ENCODE measurements at regions not wholly inside any gene's neighbourhood (a gene's known extent, or its start where the extent isn't known, plus 50 kb on each side); places are given as distances from the start of the nearest gene placed in this dataset.

DNA sequence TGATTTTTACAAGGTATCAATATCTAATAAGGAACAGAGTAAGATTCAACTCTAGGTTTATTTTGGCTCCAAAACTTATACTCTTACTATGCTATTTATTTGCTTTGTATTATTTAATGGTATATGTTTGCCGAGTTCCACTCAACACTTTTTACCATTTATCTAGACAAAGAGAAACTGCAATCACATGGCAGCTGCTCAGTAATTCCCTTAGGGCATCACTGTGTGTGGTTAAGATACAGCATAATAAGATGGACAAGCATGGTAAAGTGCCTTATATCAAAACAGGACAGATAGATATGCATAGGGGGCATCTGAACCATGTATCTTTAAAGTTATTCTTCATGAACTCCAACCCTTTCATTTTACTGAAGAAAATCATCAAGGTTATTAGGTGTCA is 483.0 kb upstream of the ID4 start:
- Mint-ChIP-seq H3K27me3 (no peaks in the 10 kb centered on the region), H3K4me1 (no peaks in the 10 kb centered on the region), H3K27ac (no peak overlapping the region), H3K4me3 (no peak overlapping the region), H3K36me3 (ENCODE audit: low read depth) (no peaks in the 10 kb centered on the region)
- H3K9me3 ChIP-seq (ENCODE audit: control insufficient read depth, low read length, poor library complexity, severe bottlenecking), result no peaks in the 10 kb centered on the region
- ATAC-seq, result no peak
- DNase-seq, result no peak

- H3K4me3 Mint-ChIP-seq, result no peak overlapping the region
- no peaks in the 10 kb centered on the region for H3K4me1 Mint-ChIP-seq
- no peaks in the 10 kb centered on the region for H3K27me3 Mint-ChIP-seq
- H3K9me3 ChIP-seq (ENCODE audit: control insufficient read depth, low read length, poor library complexity, severe bottlenecking), result no peaks in the 10 kb centered on the region
- no peak overlapping the region for H3K27ac Mint-ChIP-seq
- H3K36me3 Mint-ChIP-seq (ENCODE audit: low read depth), result no peaks in the 10 kb centered on the region
- ATAC-seq (no peak), DNase-seq (no peak)
These were observed 480.5 kb upstream of the ID4 start for GRCh38 chr6:19356692-19357091.

DNA sequence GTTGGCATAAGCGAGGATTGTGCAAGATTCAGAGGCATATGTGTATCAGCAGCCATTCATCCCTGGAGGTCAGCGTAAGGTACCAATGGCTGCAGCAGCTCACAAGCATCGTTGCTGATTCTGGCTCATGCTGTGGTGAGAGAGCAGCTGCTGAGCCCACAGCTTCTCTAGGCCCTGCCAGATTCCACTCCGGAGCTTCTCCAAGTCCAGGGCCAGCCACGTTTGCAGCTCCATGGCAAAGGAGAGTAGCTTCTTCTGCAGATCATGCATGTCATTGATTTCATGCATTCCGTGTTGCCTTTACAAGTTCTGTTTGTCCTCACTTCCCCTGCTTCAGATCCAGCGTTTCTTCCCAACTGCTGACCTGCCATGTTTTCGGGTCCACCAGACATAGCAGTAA is 474.8 kb upstream of the ID4 start:
- no peaks in the 10 kb centered on the region for H3K4me1 Mint-ChIP-seq
- no peaks in the 10 kb centered on the region for H3K27me3 Mint-ChIP-seq
- H3K4me3 Mint-ChIP-seq, result no peak overlapping the region
- no peaks in the 10 kb centered on the region for H3K9me3 ChIP-seq (ENCODE audit: control insufficient read depth, low read length, poor library complexity, severe bottlenecking)
- H3K27ac Mint-ChIP-seq, result no peak overlapping the region
- ATAC-seq, result no peak
- H3K36me3 Mint-ChIP-seq (ENCODE audit: low read depth), result no peaks in the 10 kb centered on the region
- no peak for DNase-seq

GRCh38 chr6:19368511-19368910 is 468.7 kb upstream of the ID4 start:
- no peaks in the 10 kb centered on the region for H3K9me3 ChIP-seq (ENCODE audit: control insufficient read depth, low read length, poor library complexity, severe bottlenecking)
- Mint-ChIP-seq H3K36me3 (ENCODE audit: low read depth) (no peaks in the 10 kb centered on the region), H3K4me3 (no peak overlapping the region), H3K4me1 (no peaks in the 10 kb centered on the region), H3K27ac (no peak overlapping the region), H3K27me3 (no peaks in the 10 kb centered on the region)
- no peak for DNase-seq
- ATAC-seq, result no peak

GRCh38 chr6:19369785-19370184 is 467.4 kb upstream of the ID4 start:
- DNase-seq (no peak), ATAC-seq (no peak)
- H3K9me3 ChIP-seq (ENCODE audit: control insufficient read depth, low read length, poor library complexity, severe bottlenecking), result no peaks in the 10 kb centered on the region
- no peaks in the 10 kb centered on the region for H3K4me1 Mint-ChIP-seq
- no peaks in the 10 kb centered on the region for H3K36me3 Mint-ChIP-seq (ENCODE audit: low read depth)
- H3K27ac Mint-ChIP-seq, result no peak overlapping the region
- H3K27me3 Mint-ChIP-seq, result no peaks in the 10 kb centered on the region
- no peak overlapping the region for H3K4me3 Mint-ChIP-seq

DNA sequence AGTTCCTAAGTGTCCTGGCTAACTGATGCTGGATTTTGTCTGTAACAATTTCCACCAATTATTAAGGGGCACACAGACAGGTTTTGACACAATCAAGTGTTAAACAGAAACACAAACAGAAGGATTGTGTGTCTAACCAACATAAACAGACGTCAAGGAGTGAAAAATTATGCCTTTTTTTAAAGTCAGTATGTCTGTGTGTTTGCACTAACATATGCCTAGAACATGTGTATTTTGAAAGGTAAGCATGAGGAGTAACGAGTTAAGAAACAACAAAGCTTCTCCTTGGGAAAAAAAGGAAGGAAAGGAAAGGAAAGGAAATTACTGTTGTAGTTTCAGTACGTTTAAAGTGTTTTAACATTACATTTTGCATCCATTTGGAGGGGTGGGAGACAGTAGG is 466.3 kb upstream of the ID4 start:
- Mint-ChIP-seq H3K27me3 (no peaks in the 10 kb centered on the region), H3K36me3 (ENCODE audit: low read depth) (no peaks in the 10 kb centered on the region), H3K4me3 (no peak overlapping the region), H3K27ac (no peak overlapping the region), H3K4me1 (no peaks in the 10 kb centered on the region)
- ATAC-seq, result no peak
- no peaks in the 10 kb centered on the region for H3K9me3 ChIP-seq (ENCODE audit: control insufficient read depth, low read length, poor library complexity, severe bottlenecking)
- DNase-seq, result no peak

GRCh38 chr6:19375613-19376012 is 461.6 kb upstream of the ID4 start:
- H3K9me3 ChIP-seq (ENCODE audit: control insufficient read depth, low read length, poor library complexity, severe bottlenecking), result no peaks in the 10 kb centered on the region
- Mint-ChIP-seq H3K4me3 (no peak overlapping the region), H3K4me1 (no peaks in the 10 kb centered on the region), H3K36me3 (ENCODE audit: low read depth) (no peaks in the 10 kb centered on the region), H3K27ac (no peak overlapping the region), H3K27me3 (no peaks in the 10 kb centered on the region)
- DNase-seq (no peak), ATAC-seq (no peak)

GRCh38 chr6:19377722-19378121 is 459.4 kb upstream of the ID4 start:
- Mint-ChIP-seq H3K4me1 (no peaks in the 10 kb centered on the region), H3K36me3 (ENCODE audit: low read depth) (no peaks in the 10 kb centered on the region), H3K27me3 (no peaks in the 10 kb centered on the region), H3K27ac (no peak overlapping the region), H3K4me3 (no peak overlapping the region)
- no peak for ATAC-seq
- DNase-seq, result no peak
- no peaks in the 10 kb centered on the region for H3K9me3 ChIP-seq (ENCODE audit: control insufficient read depth, low read length, poor library complexity, severe bottlenecking)

DNA sequence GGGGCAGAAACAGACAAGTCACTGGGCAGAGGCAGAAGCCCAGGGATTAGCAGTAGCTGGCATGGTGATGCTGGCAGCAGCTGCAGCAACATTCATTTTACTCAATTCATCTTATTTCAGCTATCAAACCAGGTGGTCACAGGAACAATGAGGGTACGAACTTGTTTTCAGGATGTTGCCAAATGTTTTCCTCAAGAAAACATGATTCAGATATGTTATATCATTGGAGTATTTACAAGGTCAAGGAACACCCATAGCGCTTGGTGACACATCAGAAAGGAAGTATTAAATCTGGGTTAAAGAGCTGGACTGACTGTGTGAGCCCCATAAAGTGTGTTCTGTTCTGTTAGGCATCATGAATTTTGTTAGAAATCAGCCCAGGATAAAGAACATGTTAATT is 456.9 kb upstream of the ID4 start:
- Mint-ChIP-seq H3K27ac (no peak overlapping the region), H3K27me3 (no peaks in the 10 kb centered on the region), H3K36me3 (ENCODE audit: low read depth) (no peaks in the 10 kb centered on the region), H3K4me3 (no peak overlapping the region), H3K4me1 (no peaks in the 10 kb centered on the region)
- H3K9me3 ChIP-seq (ENCODE audit: control insufficient read depth, low read length, poor library complexity, severe bottlenecking), result no peaks in the 10 kb centered on the region
- no peak for ATAC-seq
- DNase-seq, result no peak

DNA sequence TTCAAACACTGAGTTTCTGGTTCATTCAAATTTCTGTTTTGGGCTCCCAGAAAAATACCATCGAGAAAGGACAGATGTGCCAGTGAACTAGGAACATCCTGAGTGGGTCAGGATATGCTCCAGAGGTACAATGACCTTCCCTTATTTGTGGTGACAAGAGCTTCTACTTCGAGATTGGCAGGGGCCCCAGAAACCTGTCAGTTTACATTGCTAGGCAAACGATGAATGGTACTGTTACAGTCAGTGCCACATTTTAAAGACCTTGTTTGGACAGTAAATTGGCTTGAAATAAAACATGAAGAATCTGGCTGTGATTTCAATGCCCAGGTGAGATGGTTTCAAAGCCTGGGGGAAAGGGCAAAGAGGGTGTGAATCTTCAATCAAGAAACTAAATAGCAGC is 454.5 kb upstream of the ID4 start:
- Mint-ChIP-seq H3K27me3 (no peaks in the 10 kb centered on the region), H3K27ac (no peak overlapping the region), H3K4me1 (no peaks in the 10 kb centered on the region), H3K36me3 (ENCODE audit: low read depth) (no peaks in the 10 kb centered on the region), H3K4me3 (no peak overlapping the region)
- no peak for DNase-seq
- no peak for ATAC-seq
- H3K9me3 ChIP-seq (ENCODE audit: control insufficient read depth, low read length, poor library complexity, severe bottlenecking), result no peaks in the 10 kb centered on the region

DNA sequence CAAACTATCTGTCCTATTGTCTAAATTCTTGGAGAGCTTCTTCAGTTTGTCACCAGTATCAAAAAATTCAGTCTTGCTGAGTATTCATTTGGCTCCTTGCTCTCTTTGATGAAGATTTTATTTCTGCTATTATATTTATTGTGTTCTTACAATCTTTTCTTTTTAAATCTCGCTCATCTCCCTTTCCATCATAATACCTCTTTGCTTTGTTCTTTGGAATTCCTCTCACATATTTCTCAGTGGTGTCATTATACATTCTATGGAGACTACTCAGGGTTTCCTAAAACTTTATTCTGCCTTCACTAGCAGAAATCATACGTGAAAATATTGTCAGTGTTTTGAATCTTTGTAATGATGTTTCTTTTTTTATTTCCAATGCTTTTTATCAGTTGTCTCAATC is 445.2 kb upstream of the ID4 start:
- no peaks in the 10 kb centered on the region for H3K36me3 Mint-ChIP-seq (ENCODE audit: low read depth)
- no peaks in the 10 kb centered on the region for H3K9me3 ChIP-seq (ENCODE audit: control insufficient read depth, low read length, poor library complexity, severe bottlenecking)
- no peak overlapping the region for H3K4me3 Mint-ChIP-seq

GRCh38 chr6:19394051-19394450 is 443.1 kb upstream of the ID4 start:
- H3K36me3 Mint-ChIP-seq (ENCODE audit: low read depth), result no peaks in the 10 kb centered on the region
- H3K27me3 Mint-ChIP-seq, result no peaks in the 10 kb centered on the region
- H3K9me3 ChIP-seq (ENCODE audit: control insufficient read depth, low read length, poor library complexity, severe bottlenecking), result no peaks in the 10 kb centered on the region
- no peak for DNase-seq
- no peak for ATAC-seq
- no peak overlapping the region for H3K4me3 Mint-ChIP-seq
- no peak overlapping the region for H3K27ac Mint-ChIP-seq
- H3K4me1 Mint-ChIP-seq, result no peaks in the 10 kb centered on the region

More for the DNA sequence above, 445.2 kb upstream of the ID4 start:
- no peaks in the 10 kb centered on the region for H3K4me1 Mint-ChIP-seq
- no peaks in the 10 kb centered on the region for H3K27me3 Mint-ChIP-seq
- DNase-seq, result no peak
- H3K27ac Mint-ChIP-seq, result no peak overlapping the region
- no peak for ATAC-seq

DNA sequence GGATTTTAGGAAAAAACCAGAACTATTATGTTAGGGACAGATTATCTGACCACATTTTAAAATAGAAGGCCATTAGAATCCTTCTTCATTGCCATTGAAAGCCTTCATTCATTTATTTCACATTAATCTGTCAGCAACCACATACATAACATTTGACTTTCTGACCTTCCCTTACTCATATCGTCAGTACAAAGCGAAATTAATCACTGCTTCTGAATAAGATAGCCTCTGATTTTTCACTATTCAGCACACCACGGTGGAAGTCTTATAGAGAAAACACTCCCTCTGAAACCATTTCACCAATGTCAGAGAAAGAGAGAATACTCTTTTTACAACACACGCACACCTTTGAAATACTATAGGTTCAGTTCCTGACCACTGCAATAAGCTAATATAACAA is 442.5 kb upstream of the ID4 start:
- no peak for DNase-seq
- no peak for ATAC-seq
- H3K9me3 ChIP-seq (ENCODE audit: control insufficient read depth, low read length, poor library complexity, severe bottlenecking), result no peaks in the 10 kb centered on the region
- H3K36me3 Mint-ChIP-seq (ENCODE audit: low read depth), result no peaks in the 10 kb centered on the region
- H3K27ac Mint-ChIP-seq, result no peak overlapping the region
- H3K27me3 Mint-ChIP-seq, result no peaks in the 10 kb centered on the region
- no peak overlapping the region for H3K4me3 Mint-ChIP-seq
- H3K4me1 Mint-ChIP-seq, result no peaks in the 10 kb centered on the region

DNA sequence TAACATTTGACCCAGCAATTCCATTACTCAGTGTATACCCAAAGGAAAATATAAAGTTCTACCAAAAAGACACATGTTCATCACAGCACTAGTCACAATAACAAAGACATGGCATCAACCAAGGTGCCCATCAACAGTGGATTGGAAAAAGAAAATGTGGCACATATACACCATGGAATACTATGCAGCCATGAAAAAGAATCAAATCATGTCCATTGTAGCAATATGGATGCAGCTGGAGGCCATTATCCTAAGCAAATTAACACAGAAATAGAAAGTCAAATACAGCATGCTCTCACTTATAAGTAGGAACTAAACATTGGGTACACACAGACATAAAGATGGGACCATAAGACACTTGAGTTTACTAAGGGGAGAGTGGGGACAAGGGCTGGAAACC is 441.9 kb upstream of the ID4 start:
- ATAC-seq (no peak), DNase-seq (no peak)
- Mint-ChIP-seq H3K27ac (no peak overlapping the region), H3K4me3 (no peak overlapping the region), H3K4me1 (no peaks in the 10 kb centered on the region), H3K27me3 (no peaks in the 10 kb centered on the region), H3K36me3 (ENCODE audit: low read depth) (no peaks in the 10 kb centered on the region)
- no peaks in the 10 kb centered on the region for H3K9me3 ChIP-seq (ENCODE audit: control insufficient read depth, low read length, poor library complexity, severe bottlenecking)

DNA sequence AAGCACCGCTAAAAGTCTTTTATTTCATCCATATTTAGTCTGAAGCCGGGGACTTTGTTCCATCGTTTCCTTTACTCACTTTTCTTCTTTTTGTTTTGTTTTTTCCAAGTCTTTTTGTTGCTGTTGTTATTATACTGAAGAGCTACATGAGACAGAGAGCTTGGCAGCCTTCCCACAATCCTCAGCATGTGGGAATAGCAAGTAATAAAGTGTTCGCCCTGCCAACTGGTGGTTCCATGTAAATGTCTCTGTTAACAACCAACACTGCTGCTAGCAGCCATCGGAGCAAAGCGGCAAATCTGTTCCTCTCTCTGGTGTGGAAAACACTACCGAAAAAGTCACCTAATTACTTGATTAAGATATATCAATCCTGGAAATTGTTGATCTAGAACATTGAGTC is 437.8 kb upstream of the ID4 start:
- no peaks in the 10 kb centered on the region for H3K9me3 ChIP-seq (ENCODE audit: control insufficient read depth, low read length, poor library complexity, severe bottlenecking)
- no peak for ATAC-seq
- no peaks in the 10 kb centered on the region for H3K4me1 Mint-ChIP-seq
- no peak for DNase-seq
- H3K27me3 Mint-ChIP-seq, result no peaks in the 10 kb centered on the region
- H3K36me3 Mint-ChIP-seq (ENCODE audit: low read depth), result no peaks in the 10 kb centered on the region
- no peak overlapping the region for H3K4me3 Mint-ChIP-seq
- no peak overlapping the region for H3K27ac Mint-ChIP-seq
